Body of pancreas (tissue), 4 donors: ENCODE measurements at regions not wholly inside any gene's neighbourhood (a gene's known extent, or its start where the extent isn't known, plus 50 kb on each side); places are given as distances from the start of the nearest gene placed in this dataset.

Experiments used
- CTCF ChIP-seq, 7 experiments: fragments of 450-650 bp in 4 of 7; fragments of 200-600 bp in 3 of 7; sonication (generic) in 3 of 7; IDR thresholded peaks; one replicate each; pipeline ENCODE4 v1.5.1; 2016 to 2019; ENCODE audit warnings: antibody characterized with exemption in 7 of 7
- POLR2A ChIP-seq, 3 donors: fragments of 450-650 bp; IDR thresholded peaks; one replicate each; pipeline ENCODE4 v1.6.1; 2016; ENCODE audit warnings: antibody characterized with exemption in 3 of 3, mild to moderate bottlenecking in 2 of 3

- no peak for TF ChIP-seq POLR2A (IDR thresholded peaks at IDR 0.05)
- no peak for TF ChIP-seq CTCF (IDR thresholded peaks at IDR 0.05)
These were observed 128.4 kb upstream of the TNRC6C start for GRCh38 chr17:77829843-77830799.
